ENCODE measurements at regions not wholly inside any gene's neighbourhood (a gene's known extent, or its start where the extent isn't known, plus 50 kb on each side); places are given as distances from the start of the nearest gene placed in this dataset.

GRCh38 chr12:107144441-107144840, 51.1 kb upstream of the CRY1 start:
- Mint-ChIP-seq H3K9me3 (no peaks in the 10 kb centered on the region), H3K36me3 (ENCODE audit: low read depth) (no peaks in the 10 kb centered on the region), H3K27ac (no peak overlapping the region), H3K4me1 (ENCODE audit: low read depth) (no peaks in the 10 kb centered on the region), H3K27me3 (ENCODE audit: low read depth) (peaks cover 8% of the 10 kb centered on the region), H3K4me3 (ENCODE audit: low read depth) (no peak overlapping the region)
- intact Hi-C loops (cut with micrococcal nuclease), result no loop called here
- DNase-seq (ENCODE audit: low spot score), result no peak

- H3K4me1 Mint-ChIP-seq (ENCODE audit: low read depth), result no peaks in the 10 kb centered on the region
- no peaks in the 10 kb centered on the region for H3K36me3 Mint-ChIP-seq (ENCODE audit: low read depth)
- H3K9me3 Mint-ChIP-seq, result no peaks in the 10 kb centered on the region
- H3K4me3 Mint-ChIP-seq (ENCODE audit: low read depth), result no peak overlapping the region
- H3K27ac Mint-ChIP-seq, result no peak overlapping the region
- peaks cover 8% of the 10 kb centered on the region for H3K27me3 Mint-ChIP-seq (ENCODE audit: low read depth)
- DNase-seq (ENCODE audit: low spot score), result no peak
- intact Hi-C loops (cut with micrococcal nuclease), result no loop called here
Measured at GRCh38 chr12:107144990-107145389, 51.6 kb upstream of the CRY1 start.

GRCh38 chr12:107145397-107145796, 52.0 kb upstream of the CRY1 start:
- no peaks in the 10 kb centered on the region for H3K4me1 Mint-ChIP-seq (ENCODE audit: low read depth)
- H3K27me3 Mint-ChIP-seq (ENCODE audit: low read depth), result peaks cover 8% of the 10 kb centered on the region
- no peaks in the 10 kb centered on the region for H3K9me3 Mint-ChIP-seq
- DNase-seq (ENCODE audit: low spot score), result no peak
- H3K27ac Mint-ChIP-seq, result no peak overlapping the region
- no peaks in the 10 kb centered on the region for H3K36me3 Mint-ChIP-seq (ENCODE audit: low read depth)
- intact Hi-C loops (cut with micrococcal nuclease), result no loop called here
- H3K4me3 Mint-ChIP-seq (ENCODE audit: low read depth), result no peak overlapping the region

- no peak for DNase-seq (ENCODE audit: low spot score)
- no peaks in the 10 kb centered on the region for H3K36me3 Mint-ChIP-seq (ENCODE audit: low read depth)
- no peak overlapping the region for H3K27ac Mint-ChIP-seq
- intact Hi-C loops (cut with micrococcal nuclease), result no loop called here
- H3K4me1 Mint-ChIP-seq (ENCODE audit: low read depth), result no peaks in the 10 kb centered on the region
- H3K4me3 Mint-ChIP-seq (ENCODE audit: low read depth), result no peak overlapping the region
- H3K27me3 Mint-ChIP-seq (ENCODE audit: low read depth), result peaks cover 8% of the 10 kb centered on the region
- no peaks in the 10 kb centered on the region for H3K9me3 Mint-ChIP-seq
Measured at GRCh38 chr12:107148107-107148506, 54.8 kb upstream of the CRY1 start.

- H3K36me3 Mint-ChIP-seq (ENCODE audit: low read depth), result no peaks in the 10 kb centered on the region
Measured at GRCh38 chr12:107152315-107152714, 59.0 kb upstream of the CRY1 start.

GRCh38 chr12:107159384-107159900, 66.1 kb upstream of the CRY1 start:
- Mint-ChIP-seq H3K27me3 (ENCODE audit: low read depth) (peaks cover 31% of the 10 kb centered on the region), H3K4me1 (ENCODE audit: low read depth) (no peaks in the 10 kb centered on the region), H3K4me3 (ENCODE audit: low read depth) (no peak overlapping the region), H3K27ac (no peak overlapping the region), H3K36me3 (ENCODE audit: low read depth) (no peaks in the 10 kb centered on the region), H3K9me3 (no peaks in the 10 kb centered on the region)
- intact Hi-C loops (cut with micrococcal nuclease), result no loop called here
- no peak for DNase-seq (ENCODE audit: low spot score)

More at GRCh38 chr12:107152315-107152714, 59.0 kb upstream of the CRY1 start:
- Mint-ChIP-seq H3K27ac (no peak overlapping the region), H3K9me3 (no peaks in the 10 kb centered on the region), H3K4me1 (ENCODE audit: low read depth) (no peaks in the 10 kb centered on the region), H3K27me3 (ENCODE audit: low read depth) (peaks cover 14% of the 10 kb centered on the region), H3K4me3 (ENCODE audit: low read depth) (no peak overlapping the region)
- DNase-seq (ENCODE audit: low spot score), result no peak
- intact Hi-C loops (cut with micrococcal nuclease), result no loop called here

- no peak overlapping the region for H3K27ac Mint-ChIP-seq
- H3K4me3 Mint-ChIP-seq (ENCODE audit: low read depth), result no peak overlapping the region
- no peaks in the 10 kb centered on the region for H3K9me3 Mint-ChIP-seq
- no peaks in the 10 kb centered on the region for H3K36me3 Mint-ChIP-seq (ENCODE audit: low read depth)
- intact Hi-C loops (cut with micrococcal nuclease), result no loop called here
- DNase-seq (ENCODE audit: low spot score), result no peak
- H3K4me1 Mint-ChIP-seq (ENCODE audit: low read depth), result no peaks in the 10 kb centered on the region
- H3K27me3 Mint-ChIP-seq (ENCODE audit: low read depth), result peaks cover 32% of the 10 kb centered on the region
Measured at GRCh38 chr12:107163413-107163812, 70.1 kb upstream of the CRY1 start.

- no peaks in the 10 kb centered on the region for H3K9me3 Mint-ChIP-seq
- H3K4me1 Mint-ChIP-seq (ENCODE audit: low read depth), result no peaks in the 10 kb centered on the region
- H3K27me3 Mint-ChIP-seq (ENCODE audit: low read depth), result peaks cover 29% of the 10 kb centered on the region
- no peaks in the 10 kb centered on the region for H3K36me3 Mint-ChIP-seq (ENCODE audit: low read depth)
- intact Hi-C loops (cut with micrococcal nuclease), result no loop called here
- H3K4me3 Mint-ChIP-seq (ENCODE audit: low read depth), result no peak overlapping the region
- H3K27ac Mint-ChIP-seq, result no peak overlapping the region
- DNase-seq (ENCODE audit: low spot score), result no peak
Measured at GRCh38 chr12:107164392-107164791, 71.0 kb upstream of the CRY1 start.

GRCh38 chr12:107165581-107165980, 72.2 kb upstream of the CRY1 start:
- Mint-ChIP-seq H3K4me3 (ENCODE audit: low read depth) (no peak overlapping the region), H3K36me3 (ENCODE audit: low read depth) (no peaks in the 10 kb centered on the region), H3K27ac (no peak overlapping the region), H3K4me1 (ENCODE audit: low read depth) (no peaks in the 10 kb centered on the region), H3K9me3 (no peaks in the 10 kb centered on the region), H3K27me3 (ENCODE audit: low read depth) (peaks cover 26% of the 10 kb centered on the region)
- intact Hi-C loops (cut with micrococcal nuclease), result no loop called here
- no peak for DNase-seq (ENCODE audit: low spot score)

- Mint-ChIP-seq H3K9me3 (no peaks in the 10 kb centered on the region), H3K27ac (no peak overlapping the region), H3K4me1 (ENCODE audit: low read depth) (no peaks in the 10 kb centered on the region), H3K36me3 (ENCODE audit: low read depth) (no peaks in the 10 kb centered on the region), H3K4me3 (ENCODE audit: low read depth) (no peak overlapping the region), H3K27me3 (ENCODE audit: low read depth) (peaks cover 22% of the 10 kb centered on the region)
- no peak for DNase-seq (ENCODE audit: low spot score)
- intact Hi-C loops (cut with micrococcal nuclease), result no loop called here
Measured at GRCh38 chr12:107167756-107168155, 74.4 kb upstream of the CRY1 start.

GRCh38 chr12:107169200-107169599, 75.9 kb upstream of the CRY1 start:
- Mint-ChIP-seq H3K9me3 (no peaks in the 10 kb centered on the region), H3K4me1 (ENCODE audit: low read depth) (no peaks in the 10 kb centered on the region), H3K27ac (no peak overlapping the region), H3K4me3 (ENCODE audit: low read depth) (no peak overlapping the region), H3K36me3 (ENCODE audit: low read depth) (no peaks in the 10 kb centered on the region), H3K27me3 (ENCODE audit: low read depth) (peaks cover 12% of the 10 kb centered on the region)
- DNase-seq (ENCODE audit: low spot score), result no peak
- intact Hi-C loops (cut with micrococcal nuclease), result no loop called here

GRCh38 chr12:107178776-107179175, 85.4 kb upstream of the CRY1 start:
- intact Hi-C loops (cut with micrococcal nuclease), result no loop called here
- no peak overlapping the region for H3K4me3 Mint-ChIP-seq (ENCODE audit: low read depth)
- no peaks in the 10 kb centered on the region for H3K36me3 Mint-ChIP-seq (ENCODE audit: low read depth)
- no peak for DNase-seq (ENCODE audit: low spot score)
- no peak overlapping the region for H3K27ac Mint-ChIP-seq
- H3K27me3 Mint-ChIP-seq (ENCODE audit: low read depth), result peaks cover 12% of the 10 kb centered on the region
- no peaks in the 10 kb centered on the region for H3K9me3 Mint-ChIP-seq
- H3K4me1 Mint-ChIP-seq (ENCODE audit: low read depth), result peaks cover 5% of the 10 kb centered on the region

- Mint-ChIP-seq H3K27ac (no peak overlapping the region), H3K36me3 (ENCODE audit: low read depth) (no peaks in the 10 kb centered on the region), H3K9me3 (no peaks in the 10 kb centered on the region), H3K27me3 (ENCODE audit: low read depth) (peaks cover 8% of the 10 kb centered on the region), H3K4me3 (ENCODE audit: low read depth) (no peak overlapping the region), H3K4me1 (ENCODE audit: low read depth) (peaks cover 5% of the 10 kb centered on the region)
- no peak for DNase-seq (ENCODE audit: low spot score)
- intact Hi-C loops (cut with micrococcal nuclease), result no loop called here
Measured at GRCh38 chr12:107179871-107180270, 86.5 kb upstream of the CRY1 start.

GRCh38 chr12:107180272-107180671, 86.9 kb upstream of the CRY1 start:
- no peaks in the 10 kb centered on the region for H3K36me3 Mint-ChIP-seq (ENCODE audit: low read depth)
- H3K27me3 Mint-ChIP-seq (ENCODE audit: low read depth), result peaks cover 4% of the 10 kb centered on the region
- no peaks in the 10 kb centered on the region for H3K9me3 Mint-ChIP-seq
- no peak overlapping the region for H3K4me3 Mint-ChIP-seq (ENCODE audit: low read depth)
- intact Hi-C loops (cut with micrococcal nuclease), result no loop called here
- no peak for DNase-seq (ENCODE audit: low spot score)
- H3K27ac Mint-ChIP-seq, result no peak overlapping the region
- peaks cover 5% of the 10 kb centered on the region for H3K4me1 Mint-ChIP-seq (ENCODE audit: low read depth)

All from activated T-helper 2 cell treated with anti-CD3 and anti-CD28 coated beads, Interferon-gamma antibody, Interleukin-2, Interleukin-4, amounts not matched to agents 10 μg/mL and 5 μg/mL and 100 μg/mL, durations not matched to agents 14 hours and 24 hours and 36 hours (primary cell).